ENCODE measurements at regions not wholly inside any gene's neighbourhood (a gene's known extent, or its start where the extent isn't known, plus 50 kb on each side); places are given as distances from the start of the nearest gene placed in this dataset.
"Not testable (repeated sequence)": the region's sequence is repeated elsewhere in the genome, so short reads cannot be mapped to it uniquely, and the experiment has no call there.

DNA sequence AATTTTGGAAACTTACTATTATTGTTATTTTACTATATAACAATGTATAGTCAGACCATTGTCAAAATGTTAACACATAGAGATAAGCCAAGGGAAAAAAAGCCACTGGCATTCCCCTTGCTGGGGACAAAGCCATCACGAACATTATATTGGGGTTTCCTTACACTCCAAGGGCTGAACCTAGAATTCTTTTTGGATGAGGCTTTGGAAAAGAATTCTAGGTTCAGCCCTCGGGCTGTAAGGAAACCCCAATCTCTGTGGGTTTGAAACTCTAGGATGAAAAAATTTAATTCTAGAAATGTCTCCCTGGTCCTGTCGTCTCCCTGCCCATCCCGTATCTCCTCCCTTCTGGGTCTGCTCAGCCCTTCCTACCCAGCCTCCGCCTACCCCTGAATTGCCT lies 67.0 kb upstream of the SMAD6 start:
- no peak for DNase-seq

DNA sequence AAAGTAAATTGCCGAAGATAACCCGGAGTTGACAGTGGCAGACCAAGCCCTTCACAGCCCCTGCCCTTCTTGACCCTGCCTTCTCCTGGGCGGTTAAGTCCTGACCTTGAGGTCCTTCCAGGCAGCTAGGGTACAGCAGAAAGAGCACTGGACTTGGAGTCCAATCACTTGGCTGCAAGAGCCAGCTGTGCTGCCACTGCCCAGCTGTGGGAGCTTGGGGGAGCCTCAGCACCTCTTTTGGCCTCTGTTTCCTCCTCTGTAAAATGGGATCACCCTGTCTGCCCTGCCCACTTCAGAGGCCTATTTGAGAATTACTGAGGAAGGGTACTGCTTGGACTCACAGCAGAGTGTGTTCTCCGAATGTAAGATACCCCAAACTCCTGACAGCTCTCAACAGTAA lies 66.2 kb upstream of the SMAD6 start:
- no peak for DNase-seq

DNA sequence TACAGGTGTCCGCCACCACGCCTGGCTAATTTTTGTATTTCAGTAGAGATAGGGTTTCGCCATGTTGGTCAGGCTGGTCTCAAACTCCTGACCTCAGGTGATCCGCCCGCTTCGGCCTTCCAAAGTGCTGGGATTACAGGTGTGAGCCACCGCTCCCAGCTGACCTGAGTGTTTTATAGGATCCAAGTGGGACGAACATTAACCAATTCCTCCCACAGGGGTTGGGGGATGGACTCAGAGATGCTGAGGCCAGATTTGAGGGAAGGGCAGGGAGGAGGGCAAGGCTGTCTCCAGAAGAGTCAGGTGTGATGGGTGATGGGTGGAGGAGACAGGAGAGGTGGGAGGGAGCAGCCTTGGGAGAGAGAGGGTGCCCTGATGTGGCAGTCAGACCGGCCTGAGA lies 65.0 kb upstream of the SMAD6 start:
- not testable (repeated sequence) for DNase-seq

DNA sequence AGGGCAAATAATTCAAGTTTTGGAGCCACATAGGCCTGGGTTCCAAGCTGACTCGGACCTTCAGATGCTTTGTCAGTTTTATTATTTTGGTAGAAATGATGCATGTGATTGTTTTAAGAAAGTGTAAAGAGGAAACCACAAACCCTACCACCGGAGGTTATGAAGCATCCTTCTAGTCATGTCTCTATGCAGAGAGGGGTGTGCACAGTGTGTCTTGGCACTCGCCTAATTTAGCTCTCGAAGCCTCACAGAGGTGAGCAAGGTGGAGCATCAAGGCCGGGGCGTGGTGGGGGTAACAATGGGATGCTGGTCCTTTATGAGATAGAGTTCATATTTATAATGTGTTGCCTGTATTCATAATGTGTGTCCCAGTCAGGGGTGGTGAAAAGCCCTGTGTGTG lies 63.7 kb upstream of the SMAD6 start:
- no peak for DNase-seq

DNA sequence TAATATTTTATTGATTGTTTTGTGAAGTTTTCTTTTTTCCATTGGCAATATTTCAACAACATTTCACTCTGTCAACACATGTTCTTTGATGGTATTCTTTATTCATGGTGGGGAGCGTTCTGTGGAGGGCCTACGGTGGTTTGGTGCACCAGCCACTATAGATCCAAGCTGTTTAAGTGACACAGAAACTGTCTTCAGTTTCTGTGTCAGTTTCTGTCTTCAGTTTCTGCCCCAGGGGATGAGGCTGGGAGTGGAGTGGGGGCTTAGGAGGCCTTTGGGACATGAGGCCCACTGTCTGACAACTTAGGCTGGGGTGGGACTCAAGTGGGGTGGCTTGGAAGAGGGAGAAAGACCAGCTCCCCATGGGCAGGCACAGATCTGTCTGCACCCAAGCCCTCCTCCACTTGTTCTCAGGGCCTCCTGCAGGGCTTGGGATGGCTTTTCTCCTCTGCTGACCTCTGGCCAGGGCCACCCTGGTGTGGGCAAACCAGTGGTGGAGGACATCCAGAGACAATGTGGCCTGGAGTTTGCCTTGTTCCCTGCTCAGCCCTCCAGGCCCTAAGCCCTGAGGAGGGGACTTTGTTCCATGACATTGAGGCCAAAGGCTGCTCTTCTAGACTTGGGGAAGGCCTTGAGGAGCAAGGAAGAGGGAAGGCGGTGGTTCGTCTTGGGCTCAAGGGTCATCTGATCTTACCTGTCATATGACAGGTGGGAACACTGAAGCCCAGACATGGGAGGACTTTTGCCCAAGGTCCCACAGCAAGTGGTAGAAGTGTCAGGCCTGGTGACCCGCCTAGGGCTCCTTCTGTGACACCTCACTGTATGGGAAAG lies 60.3 kb upstream of the SMAD6 start:
- DNase-seq, result no peak

DNA sequence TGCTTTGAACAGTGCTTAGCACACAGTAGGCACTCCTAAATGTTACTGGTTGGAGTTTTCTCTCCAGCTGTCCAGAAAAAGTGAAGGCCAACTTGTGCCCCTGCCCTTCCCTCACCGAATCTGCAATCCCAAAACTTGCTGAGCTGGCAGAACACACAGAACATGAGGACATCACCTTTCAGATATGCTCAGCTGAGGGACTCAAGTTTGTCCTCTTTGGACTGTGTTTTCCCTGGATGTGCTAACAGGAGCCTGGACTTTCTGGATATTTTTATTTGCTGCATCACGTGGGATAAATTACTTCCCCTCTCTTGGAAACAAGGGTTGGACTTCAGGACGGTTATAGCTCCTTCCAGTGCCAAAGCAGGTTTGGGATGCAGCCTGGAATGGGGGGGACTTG lies 59.5 kb upstream of the SMAD6 start:
- no peak for DNase-seq

DNA sequence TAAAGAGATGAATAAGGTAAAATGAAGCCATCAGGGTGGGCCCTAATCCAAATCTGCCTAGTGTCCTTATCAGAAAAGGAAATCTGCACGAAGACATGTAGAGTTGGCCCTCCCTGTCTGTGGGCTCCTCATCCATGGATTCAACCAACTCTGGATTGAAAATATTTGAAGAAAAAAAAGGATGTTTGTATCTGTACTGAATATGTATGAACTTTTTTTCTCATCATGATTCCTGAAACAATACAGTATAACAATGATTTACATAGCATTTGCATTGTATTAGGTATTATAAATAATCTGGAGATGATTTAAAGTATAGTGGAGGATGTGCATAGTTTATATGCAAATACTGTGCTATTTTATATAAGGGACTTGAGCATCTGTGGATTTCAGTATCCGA lies 59.0 kb upstream of the SMAD6 start:
- no peak for DNase-seq

DNA sequence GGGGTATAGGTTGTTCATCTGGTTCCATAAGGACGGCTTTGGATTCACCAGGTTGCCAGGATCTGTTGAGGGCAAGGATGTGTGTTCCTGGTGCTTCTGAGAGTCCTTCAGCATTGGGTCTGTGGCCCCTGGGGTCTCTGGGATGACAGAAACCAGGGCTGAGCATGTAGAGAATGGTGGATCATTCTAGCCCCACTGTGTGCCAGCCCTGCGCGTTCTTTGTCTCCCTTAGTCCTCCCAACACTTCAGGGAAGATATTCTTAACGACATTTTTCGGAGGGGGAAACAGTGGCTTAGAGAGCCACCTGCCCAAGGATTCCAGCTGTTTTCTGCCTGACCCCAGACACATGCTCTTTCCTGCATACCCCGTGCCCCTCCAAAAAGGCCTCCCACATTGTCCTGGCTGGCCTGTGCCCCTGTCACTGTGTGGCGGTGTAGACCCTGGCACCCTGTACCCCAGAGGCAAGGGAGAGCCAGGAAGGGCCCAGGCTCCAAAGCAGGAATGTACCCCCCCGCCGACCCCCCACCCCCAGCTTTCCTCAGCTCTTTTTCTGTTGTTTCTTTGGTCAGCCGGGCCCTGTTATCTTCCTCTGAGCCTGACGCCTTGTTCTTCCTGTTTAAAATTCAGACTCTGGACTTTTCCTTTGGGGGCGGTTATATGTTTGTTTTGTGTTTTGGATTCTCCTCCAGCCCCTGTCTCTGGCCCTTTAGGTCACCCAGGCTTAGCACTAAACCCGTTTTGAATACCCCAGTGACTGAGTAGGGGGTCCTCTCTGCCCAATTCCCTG lies 57.8 kb upstream of the SMAD6 start:
- no peak for DNase-seq

DNA sequence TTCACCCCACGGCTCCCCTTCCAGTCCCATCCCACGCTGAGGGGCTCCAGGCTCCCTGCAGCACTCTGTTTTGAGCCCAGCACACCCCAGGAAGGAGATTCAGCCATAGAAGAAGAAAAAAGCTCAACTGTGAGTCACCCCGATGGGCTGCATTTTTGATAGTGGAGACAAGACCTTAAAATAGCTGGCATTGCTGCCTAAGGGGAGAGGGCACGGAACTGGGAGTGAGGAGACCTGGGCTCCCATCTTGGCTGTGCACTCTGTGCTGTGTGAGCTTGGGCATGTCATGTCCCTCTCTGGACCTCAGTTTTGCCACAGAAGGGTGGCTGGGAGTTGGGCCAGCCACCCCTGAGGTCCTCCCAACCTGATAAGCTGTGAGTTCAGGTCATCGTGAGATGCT lies 57.2 kb upstream of the SMAD6 start:
- DNase-seq, result no peak

DNA sequence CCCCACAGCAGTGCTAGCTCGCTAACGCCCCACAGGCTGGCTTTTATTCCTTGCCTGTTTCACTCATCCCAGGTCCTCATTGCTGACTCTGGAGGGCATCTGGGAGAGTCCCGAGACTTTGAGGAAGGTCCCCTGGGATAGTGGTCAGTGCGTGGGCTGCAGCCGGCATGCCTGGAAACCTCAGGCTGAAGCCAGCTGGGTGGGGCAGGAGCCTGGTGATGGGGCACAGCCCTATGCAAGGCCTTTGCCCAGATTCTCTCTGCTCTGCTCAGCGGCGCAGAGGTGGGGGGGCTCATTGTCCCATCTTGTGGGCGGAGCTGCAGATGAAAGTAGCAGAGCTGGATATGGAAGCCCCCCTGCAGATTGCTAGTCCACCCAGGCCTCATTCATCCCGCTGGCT lies 55.7 kb upstream of the SMAD6 start:
- DNase-seq, result no peak

DNA sequence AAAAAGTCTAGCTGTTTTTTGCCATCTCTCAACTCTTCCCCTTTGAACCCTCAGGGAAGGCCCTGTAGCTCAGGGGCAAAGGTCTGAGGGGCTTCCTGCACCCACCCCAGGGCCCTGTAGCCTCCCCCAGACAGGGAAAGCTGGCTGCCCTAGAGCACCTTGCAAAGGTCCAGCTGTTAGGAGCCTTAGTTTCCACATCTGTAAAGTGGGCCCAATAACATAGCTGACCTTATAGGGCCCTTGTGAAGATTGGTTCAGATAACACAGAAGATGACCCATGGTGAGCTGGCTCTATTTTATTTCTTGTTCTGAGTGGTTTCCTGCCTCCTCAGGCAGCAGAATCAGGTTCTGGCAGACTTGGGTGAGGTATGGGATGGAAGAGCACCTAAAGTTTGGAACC lies 55.2 kb upstream of the SMAD6 start:
- no peak for DNase-seq

DNA sequence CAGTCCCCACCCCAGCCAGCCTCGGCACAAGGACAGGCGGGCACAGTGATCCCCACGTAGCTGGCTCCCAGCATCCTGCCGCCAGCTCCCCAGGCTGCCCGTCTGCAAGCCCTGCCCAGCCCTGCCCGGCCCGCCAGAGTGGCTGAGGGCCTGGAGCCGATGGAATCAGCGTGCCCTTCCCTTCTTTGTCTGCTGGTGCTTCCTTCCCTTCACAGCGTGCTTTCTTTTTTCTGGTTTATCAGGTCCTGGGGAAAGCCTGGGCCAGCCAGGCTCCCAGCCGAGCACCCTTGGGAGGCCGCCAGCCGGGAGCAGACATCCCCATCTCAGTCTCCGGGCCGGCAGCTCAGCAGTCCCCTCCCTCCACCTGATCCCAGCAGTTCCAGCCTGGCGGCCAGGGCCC lies 54.7 kb upstream of the SMAD6 start:
- DNase-seq, result no peak

DNA sequence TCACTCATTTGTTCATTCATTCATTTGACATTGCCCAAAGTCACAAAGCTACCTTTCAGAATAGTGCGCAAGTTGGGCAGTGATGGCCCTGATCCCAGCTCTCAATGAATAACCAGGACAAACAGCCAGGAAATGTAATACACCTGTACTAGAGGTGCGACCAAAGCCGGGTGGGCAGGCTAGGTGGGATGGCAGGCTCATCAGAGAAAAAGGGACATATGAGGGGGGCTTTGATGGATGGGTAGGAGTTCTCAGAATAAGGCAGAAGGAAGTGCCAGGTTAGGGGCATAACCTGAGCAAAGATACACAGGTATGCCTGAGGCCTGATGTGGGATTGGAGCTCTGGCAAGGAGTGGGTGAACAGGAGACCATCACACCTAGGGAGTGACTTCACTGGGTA lies 53.4 kb upstream of the SMAD6 start:
- DNase-seq, result no peak

DNA sequence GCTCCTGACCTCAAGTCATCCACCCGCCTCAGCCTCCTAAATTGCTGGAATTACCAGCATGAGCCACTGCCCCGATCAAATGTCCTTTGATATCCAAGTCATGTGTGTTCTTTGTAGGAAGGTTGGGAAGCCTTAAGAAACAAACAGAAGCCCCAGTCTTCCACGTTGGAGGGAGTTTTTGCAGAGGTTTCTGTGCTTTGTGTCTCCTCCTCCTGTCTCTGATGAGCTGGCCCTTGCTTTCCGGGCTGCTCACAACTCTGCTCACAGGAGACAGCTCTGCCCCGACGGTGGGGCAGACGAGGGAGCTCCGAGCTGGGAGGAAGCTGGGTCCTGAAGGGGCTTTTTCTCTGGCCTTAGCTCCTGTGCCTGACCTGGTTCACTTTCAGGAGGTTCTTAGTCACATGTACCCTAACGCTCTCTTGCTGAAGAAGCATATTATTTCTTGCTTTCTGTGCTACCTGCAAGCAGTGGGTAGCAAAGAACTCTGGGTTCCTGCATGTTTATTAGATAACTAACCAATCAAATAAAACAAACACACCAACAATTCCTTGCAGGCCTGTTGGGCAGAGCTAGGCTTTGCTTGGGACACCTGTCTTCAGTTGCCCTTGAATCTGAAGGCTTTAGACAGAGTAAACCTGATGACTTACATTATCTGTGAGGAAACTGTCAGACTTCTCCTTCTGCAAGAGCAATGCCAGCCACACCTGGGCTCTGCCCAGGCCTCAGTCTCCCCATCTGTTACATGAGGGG lies 52.6 kb upstream of the SMAD6 start:
- DNase-seq, result no peak

DNA sequence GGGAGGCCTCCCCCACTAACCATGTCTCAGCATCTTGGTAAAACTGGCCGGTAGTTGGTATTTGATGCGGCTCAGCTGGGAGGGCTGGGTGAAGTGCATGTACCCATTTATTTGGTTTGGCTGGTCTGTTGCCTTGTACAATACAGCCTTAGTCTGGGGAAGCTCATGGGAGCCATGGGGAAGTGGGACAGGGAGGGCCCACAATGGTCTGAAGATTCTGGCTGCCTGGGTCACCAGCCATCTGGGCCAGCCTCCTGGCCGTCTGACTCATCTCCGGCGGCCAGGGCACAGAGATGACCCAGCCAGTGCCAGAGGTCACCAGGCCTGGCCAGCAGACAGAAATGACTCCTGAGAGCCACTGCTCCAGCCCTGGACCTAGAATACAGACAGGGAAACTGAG lies 51.6 kb upstream of the SMAD6 start:
- peak in 1 of 51 donors; percentile 4 for DNase-seq

DNA sequence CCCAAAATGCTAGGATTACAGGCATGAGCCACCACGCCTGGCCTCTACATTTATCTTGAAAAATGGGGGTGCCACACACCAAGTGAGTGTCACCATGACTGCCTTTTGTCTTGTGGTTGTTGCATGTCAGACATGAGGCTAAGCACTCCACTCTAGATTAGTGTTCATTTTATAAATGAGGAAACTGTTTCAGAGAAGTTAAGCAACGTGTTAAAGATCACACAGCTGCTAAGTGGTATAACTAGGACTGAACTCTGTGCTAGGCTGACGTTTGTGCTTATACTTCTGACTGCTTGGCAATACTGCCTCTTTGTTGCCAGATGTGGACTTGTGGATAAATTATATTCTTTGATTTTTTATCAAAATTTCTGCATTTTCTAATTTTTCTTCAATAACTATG lies 50.8 kb upstream of the SMAD6 start:
- DNase-seq, result no peak

DNA sequence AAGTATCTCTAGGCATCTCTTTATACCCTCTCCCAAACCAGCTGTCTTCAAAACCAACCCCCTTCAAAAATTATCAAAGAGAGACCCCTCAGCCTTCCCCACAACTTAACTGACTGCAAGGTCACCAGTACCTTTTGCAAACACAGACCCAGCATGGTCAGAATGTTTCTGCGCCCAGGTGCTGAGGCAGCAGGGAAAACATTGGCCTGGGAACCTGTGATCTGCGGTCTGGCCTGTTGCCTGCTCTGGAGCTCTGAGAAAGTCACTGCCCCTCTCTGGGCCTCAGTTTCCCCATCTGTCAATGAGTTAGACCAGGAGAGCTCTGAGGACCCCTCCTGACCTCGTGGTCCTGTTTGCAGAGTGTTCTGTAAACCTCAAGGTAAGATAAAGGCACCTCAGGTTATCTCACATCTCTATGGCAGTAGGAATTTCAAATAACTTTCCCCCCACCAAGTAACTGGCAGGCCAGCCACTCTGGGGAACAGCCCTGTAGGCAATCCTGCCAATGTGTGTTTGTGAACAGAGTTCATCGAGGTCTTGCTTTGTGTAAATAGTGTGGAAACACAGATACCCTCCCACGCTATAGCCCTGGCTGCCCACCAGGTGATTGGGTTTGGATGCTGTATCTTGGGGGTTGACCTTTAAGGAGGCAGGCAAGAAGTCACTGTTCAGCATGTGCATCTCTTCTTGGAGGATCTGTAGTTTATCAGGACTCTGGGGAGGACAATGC lies 50.0 kb upstream of the SMAD6 start:
- no peak for DNase-seq

Data from hypothalamus (tissue), 51 donors.